Suprapubic skin (tissue), 4 donors: ENCODE measurements at regions not wholly inside any gene's neighbourhood (a gene's known extent, or its start where the extent isn't known, plus 50 kb on each side); places are given as distances from the start of the nearest gene placed in this dataset.

Experiments
- EP300 ChIP-seq: sonication (generic); formaldehyde crosslinking; IDR thresholded peaks from one replicate; pipeline ENCODE4 v1.6.1; 2017; ENCODE audit warnings: antibody characterized with exemption
- POLR2A ChIP-seq, 2 donors: fragments of 450-650 bp; IDR thresholded peaks; one replicate each; pipeline ENCODE4 v1.6.1; 2017; ENCODE audit warnings: antibody characterized with exemption in 2 of 2, mild to moderate bottlenecking in 2 of 2, moderate library complexity in 2 of 2
- POLR2AphosphoS5 ChIP-seq, 3 donors: sonication (generic); formaldehyde crosslinking; IDR thresholded peaks; one replicate each; pipeline ENCODE4 v1.6.1; 2017; ENCODE audit warnings: antibody characterized with exemption in 3 of 3
- TF ChIP-seq, protein P1 (sequence below), 2 donors: fragments of 200-600 bp in 1 of 2; fragments of 450-650 bp in 1 of 2; sonication (generic) in 1 of 2; IDR thresholded peaks; one replicate each; pipeline ENCODE4 v1.5.1; 2016 to 2019; ENCODE audit warnings: antibody characterized with exemption in 2 of 2, mild to moderate bottlenecking in 1 of 2, moderate library complexity in 1 of 2

DNA sequence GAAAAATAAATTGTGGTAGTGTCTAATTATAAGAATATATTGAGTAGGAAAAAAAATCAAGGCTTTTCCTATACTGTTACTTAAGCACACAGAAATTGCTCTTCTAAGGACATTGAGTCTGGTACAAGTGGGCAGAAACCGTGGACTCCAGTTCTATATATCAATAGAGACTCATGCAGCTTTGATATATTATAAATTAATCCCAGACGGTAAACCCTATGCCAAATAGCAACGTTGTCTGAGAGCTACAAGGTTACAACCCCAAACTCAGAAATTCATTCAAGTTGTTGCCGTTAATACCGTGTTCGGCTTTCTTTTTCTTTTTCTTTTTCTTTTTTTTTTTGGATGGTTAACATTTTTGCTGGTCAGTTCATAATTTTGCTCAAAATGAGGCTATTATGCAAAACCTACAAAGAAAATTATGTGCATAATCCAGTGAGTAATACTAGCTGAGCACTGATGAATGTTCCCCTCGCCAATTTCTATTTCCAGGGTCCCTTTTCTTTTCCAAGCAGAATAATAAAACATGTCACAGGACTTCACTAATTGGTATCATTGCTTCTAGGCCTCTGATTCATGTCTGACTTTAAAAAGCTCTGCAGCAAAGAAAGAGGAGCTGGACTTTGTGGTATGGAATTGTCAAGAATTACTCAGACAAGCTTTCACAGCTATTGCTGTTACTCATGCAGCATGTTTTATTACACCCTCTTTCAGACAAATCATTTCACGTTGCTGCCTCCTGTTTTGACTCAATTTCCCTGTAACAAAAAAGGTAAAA, 737.7 kb downstream of the NLGN4X start:
- TF ChIP-seq, protein P1, sequence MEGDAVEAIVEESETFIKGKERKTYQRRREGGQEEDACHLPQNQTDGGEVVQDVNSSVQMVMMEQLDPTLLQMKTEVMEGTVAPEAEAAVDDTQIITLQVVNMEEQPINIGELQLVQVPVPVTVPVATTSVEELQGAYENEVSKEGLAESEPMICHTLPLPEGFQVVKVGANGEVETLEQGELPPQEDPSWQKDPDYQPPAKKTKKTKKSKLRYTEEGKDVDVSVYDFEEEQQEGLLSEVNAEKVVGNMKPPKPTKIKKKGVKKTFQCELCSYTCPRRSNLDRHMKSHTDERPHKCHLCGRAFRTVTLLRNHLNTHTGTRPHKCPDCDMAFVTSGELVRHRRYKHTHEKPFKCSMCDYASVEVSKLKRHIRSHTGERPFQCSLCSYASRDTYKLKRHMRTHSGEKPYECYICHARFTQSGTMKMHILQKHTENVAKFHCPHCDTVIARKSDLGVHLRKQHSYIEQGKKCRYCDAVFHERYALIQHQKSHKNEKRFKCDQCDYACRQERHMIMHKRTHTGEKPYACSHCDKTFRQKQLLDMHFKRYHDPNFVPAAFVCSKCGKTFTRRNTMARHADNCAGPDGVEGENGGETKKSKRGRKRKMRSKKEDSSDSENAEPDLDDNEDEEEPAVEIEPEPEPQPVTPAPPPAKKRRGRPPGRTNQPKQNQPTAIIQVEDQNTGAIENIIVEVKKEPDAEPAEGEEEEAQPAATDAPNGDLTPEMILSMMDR (IDR thresholded peaks at IDR 0.05) = no peak
- TF ChIP-seq POLR2A (IDR thresholded peaks at IDR 0.05) (no peak), EP300 (no peak), POLR2AphosphoS5 (IDR thresholded peaks at IDR 0.05) (no peak)
